OCI-LY3 (cell line): ENCODE measurements at regions not wholly inside any gene's neighbourhood (a gene's known extent, or its start where the extent isn't known, plus 50 kb on each side); places are given as distances from the start of the nearest gene placed in this dataset.
"Not testable (repeated sequence)": the region's sequence is repeated elsewhere in the genome, so short reads cannot be mapped to it uniquely, and the experiment has no call there.

ENCODE experiments used
- EZH2phosphoT487 ChIP-seq: fragments of 200-600 bp; shearing (Covaris generic); IDR thresholded peaks from 2 replicates; pipeline ENCODE4 v1.6.1; 2018; ENCODE audit warnings: antibody characterized with exemption, mixed run types, low read depth
- TF ChIP-seq, protein P1 (sequence below): fragments of 200-600, 300-600 bp; sonication (generic); IDR thresholded peaks from 2 replicates; pipeline ENCODE4 v1.5.1; 2014; ENCODE audit warnings: antibody characterized with exemption, low read length, low read depth

DNA sequence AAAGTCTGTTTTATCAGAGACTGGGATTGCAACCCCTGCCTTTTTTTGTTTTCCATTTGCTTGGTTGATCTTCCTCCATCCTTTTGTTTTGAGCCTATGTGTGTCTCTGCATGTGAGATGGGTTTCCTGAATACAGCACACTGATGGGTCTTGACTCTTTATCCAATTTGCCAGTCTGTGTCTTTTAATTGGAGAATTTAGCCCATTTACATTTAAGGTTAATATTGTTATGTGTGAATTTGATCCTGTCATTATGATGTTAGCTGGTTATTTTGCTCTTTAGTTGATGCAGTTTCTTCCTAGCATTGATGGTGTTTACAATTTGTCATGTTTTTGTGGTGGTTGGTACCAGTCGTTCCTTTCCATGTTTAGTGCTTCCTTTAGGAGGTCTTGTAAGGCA, 64.1 kb downstream of the GPR88 start:
- TF ChIP-seq, protein P1, sequence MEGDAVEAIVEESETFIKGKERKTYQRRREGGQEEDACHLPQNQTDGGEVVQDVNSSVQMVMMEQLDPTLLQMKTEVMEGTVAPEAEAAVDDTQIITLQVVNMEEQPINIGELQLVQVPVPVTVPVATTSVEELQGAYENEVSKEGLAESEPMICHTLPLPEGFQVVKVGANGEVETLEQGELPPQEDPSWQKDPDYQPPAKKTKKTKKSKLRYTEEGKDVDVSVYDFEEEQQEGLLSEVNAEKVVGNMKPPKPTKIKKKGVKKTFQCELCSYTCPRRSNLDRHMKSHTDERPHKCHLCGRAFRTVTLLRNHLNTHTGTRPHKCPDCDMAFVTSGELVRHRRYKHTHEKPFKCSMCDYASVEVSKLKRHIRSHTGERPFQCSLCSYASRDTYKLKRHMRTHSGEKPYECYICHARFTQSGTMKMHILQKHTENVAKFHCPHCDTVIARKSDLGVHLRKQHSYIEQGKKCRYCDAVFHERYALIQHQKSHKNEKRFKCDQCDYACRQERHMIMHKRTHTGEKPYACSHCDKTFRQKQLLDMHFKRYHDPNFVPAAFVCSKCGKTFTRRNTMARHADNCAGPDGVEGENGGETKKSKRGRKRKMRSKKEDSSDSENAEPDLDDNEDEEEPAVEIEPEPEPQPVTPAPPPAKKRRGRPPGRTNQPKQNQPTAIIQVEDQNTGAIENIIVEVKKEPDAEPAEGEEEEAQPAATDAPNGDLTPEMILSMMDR, result not testable (repeated sequence)
- TF ChIP-seq EZH2phosphoT487, result not testable (repeated sequence)
